HCT116 (cell line): ENCODE measurements at regions not wholly inside any gene's neighbourhood (a gene's known extent, or its start where the extent isn't known, plus 50 kb on each side); places are given as distances from the start of the nearest gene placed in this dataset.
"Not testable (repeated sequence)": the region's sequence is repeated elsewhere in the genome, so short reads cannot be mapped to it uniquely, and the experiment has no call there.

Experiments
- CEBPB ChIP-seq: IDR thresholded peaks from 2 replicates; pipeline ENCODE4 v1.6.1; 2012; ENCODE audit warnings: low read depth
- EZH2 ChIP-seq: fragments of 200-600 bp; sonication (generic); IDR thresholded peaks from 2 replicates; pipeline ENCODE4 v1.6.1; 2017; ENCODE audit warnings: antibody characterized with exemption, mixed run types
- POLR2A ChIP-seq: IDR thresholded peaks from 2 replicates; pipeline ENCODE4 v1.7.0; 2011; ENCODE audit warnings: borderline replicate concordance; ENCODE audit not compliant: insufficient read depth, insufficient read length; ENCODE audit errors: extremely low read depth
- POLR2AphosphoS5 ChIP-seq: IDR thresholded peaks from 2 replicates; pipeline ENCODE4 v1.6.1; 2011; ENCODE audit warnings: mild to moderate bottlenecking, low read depth, low read length, moderate library complexity
- RAD21 ChIP-seq: IDR thresholded peaks from 2 replicates; pipeline ENCODE4 v1.6.1; 2012; ENCODE audit warnings: low read depth, mild to moderate bottlenecking
- YY1 ChIP-seq: IDR thresholded peaks from 2 replicates; pipeline ENCODE4 v1.6.1; 2011; ENCODE audit warnings: low read length, low read depth, moderate library complexity, mild to moderate bottlenecking; ENCODE audit not compliant: insufficient replicate concordance; ENCODE audit errors: extremely low read depth
- ZFX ChIP-seq: fragments of 450-650 bp; IDR thresholded peaks from 2 replicates; pipeline ENCODE4 v1.6.1; 2017
- TF ChIP-seq, protein P1 (sequence below), 3 experiments: fragments of 200-600 bp in 1 of 3; sonication (generic) in 1 of 3; IDR thresholded peaks in 2 of 3; conservative IDR thresholded peaks in 1 of 3; 2 replicates each; pipeline ENCODE4 v1.5.1; 2012 to 2017; ENCODE audit warnings: low read depth in 2 of 3, low read length in 2 of 3, antibody characterized with exemption in 1 of 3, borderline replicate concordance in 1 of 3, control low read depth in 1 of 3, mild to moderate bottlenecking in 1 of 3, mixed read lengths in 1 of 3, mixed run types in 1 of 3, moderate library complexity in 1 of 3; ENCODE audit not compliant: insufficient read depth in 1 of 3
- TF ChIP-seq, protein P2 (sequence below): IDR thresholded peaks from 2 replicates; pipeline ENCODE4 v1.6.1; 2012
- TF ChIP-seq, protein P3 (sequence below): IDR thresholded peaks from 2 replicates; pipeline ENCODE4 v1.6.1; 2012; ENCODE audit warnings: low read depth
- TF ChIP-seq, protein P4 (sequence below): IDR thresholded peaks from 2 replicates; pipeline ENCODE4 v1.6.1; 2012

DNA sequence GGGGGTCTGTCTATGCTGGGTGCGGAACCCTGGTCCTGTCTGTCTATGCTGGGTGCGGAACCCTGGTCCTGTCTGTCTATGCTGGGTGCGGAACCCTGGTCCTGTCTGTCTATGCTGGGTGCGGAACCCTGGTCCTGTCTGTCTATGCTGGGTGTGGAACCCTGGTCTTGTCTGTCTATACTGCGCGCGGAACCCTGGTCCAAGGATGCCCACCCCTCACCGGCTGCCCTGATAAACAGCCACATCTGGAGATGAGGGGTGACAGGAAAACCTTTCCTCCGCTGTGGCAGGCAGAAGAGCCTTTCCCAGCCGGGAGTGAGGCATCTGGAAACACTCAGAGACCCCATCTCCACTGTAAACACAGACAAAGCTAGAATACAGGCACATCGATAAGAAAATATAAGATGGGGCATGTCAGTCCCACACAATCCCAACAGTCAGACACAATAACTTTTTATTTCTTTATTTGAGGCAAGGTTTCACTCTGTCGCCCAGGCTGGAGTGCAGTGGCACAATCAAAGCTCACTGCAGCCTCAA, 359.5 kb downstream of the C16orf95 start:
- TF ChIP-seq YY1, EZH2, POLR2AphosphoS5, CEBPB, ZFX, POLR2A, RAD21: not testable (repeated sequence)
- TF ChIP-seq, protein P1, sequence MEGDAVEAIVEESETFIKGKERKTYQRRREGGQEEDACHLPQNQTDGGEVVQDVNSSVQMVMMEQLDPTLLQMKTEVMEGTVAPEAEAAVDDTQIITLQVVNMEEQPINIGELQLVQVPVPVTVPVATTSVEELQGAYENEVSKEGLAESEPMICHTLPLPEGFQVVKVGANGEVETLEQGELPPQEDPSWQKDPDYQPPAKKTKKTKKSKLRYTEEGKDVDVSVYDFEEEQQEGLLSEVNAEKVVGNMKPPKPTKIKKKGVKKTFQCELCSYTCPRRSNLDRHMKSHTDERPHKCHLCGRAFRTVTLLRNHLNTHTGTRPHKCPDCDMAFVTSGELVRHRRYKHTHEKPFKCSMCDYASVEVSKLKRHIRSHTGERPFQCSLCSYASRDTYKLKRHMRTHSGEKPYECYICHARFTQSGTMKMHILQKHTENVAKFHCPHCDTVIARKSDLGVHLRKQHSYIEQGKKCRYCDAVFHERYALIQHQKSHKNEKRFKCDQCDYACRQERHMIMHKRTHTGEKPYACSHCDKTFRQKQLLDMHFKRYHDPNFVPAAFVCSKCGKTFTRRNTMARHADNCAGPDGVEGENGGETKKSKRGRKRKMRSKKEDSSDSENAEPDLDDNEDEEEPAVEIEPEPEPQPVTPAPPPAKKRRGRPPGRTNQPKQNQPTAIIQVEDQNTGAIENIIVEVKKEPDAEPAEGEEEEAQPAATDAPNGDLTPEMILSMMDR (IDR thresholded peaks at IDR 0.05 in 2 of 3, conservative IDR thresholded peaks at IDR 0.05 in 1 of 3; ENCODE audit: borderline replicate concordance in 1 of 3, insufficient read depth in 1 of 3, low read depth in 2 of 3, low read length in 2 of 3), result not testable (repeated sequence)
- TF ChIP-seq, protein P2, sequence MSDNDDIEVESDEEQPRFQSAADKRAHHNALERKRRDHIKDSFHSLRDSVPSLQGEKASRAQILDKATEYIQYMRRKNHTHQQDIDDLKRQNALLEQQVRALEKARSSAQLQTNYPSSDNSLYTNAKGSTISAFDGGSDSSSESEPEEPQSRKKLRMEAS, result not testable (repeated sequence)
- TF ChIP-seq, protein P3, sequence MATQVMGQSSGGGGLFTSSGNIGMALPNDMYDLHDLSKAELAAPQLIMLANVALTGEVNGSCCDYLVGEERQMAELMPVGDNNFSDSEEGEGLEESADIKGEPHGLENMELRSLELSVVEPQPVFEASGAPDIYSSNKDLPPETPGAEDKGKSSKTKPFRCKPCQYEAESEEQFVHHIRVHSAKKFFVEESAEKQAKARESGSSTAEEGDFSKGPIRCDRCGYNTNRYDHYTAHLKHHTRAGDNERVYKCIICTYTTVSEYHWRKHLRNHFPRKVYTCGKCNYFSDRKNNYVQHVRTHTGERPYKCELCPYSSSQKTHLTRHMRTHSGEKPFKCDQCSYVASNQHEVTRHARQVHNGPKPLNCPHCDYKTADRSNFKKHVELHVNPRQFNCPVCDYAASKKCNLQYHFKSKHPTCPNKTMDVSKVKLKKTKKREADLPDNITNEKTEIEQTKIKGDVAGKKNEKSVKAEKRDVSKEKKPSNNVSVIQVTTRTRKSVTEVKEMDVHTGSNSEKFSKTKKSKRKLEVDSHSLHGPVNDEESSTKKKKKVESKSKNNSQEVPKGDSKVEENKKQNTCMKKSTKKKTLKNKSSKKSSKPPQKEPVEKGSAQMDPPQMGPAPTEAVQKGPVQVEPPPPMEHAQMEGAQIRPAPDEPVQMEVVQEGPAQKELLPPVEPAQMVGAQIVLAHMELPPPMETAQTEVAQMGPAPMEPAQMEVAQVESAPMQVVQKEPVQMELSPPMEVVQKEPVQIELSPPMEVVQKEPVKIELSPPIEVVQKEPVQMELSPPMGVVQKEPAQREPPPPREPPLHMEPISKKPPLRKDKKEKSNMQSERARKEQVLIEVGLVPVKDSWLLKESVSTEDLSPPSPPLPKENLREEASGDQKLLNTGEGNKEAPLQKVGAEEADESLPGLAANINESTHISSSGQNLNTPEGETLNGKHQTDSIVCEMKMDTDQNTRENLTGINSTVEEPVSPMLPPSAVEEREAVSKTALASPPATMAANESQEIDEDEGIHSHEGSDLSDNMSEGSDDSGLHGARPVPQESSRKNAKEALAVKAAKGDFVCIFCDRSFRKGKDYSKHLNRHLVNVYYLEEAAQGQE, result not testable (repeated sequence)
- TF ChIP-seq, protein P4, sequence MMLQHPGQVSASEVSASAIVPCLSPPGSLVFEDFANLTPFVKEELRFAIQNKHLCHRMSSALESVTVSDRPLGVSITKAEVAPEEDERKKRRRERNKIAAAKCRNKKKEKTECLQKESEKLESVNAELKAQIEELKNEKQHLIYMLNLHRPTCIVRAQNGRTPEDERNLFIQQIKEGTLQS, result not testable (repeated sequence)
